Tibial nerve (tissue), 4 donors: ENCODE measurements at regions not wholly inside any gene's neighbourhood (a gene's known extent, or its start where the extent isn't known, plus 50 kb on each side); places are given as distances from the start of the nearest gene placed in this dataset.

Experiments
- DNase-seq, 2 donors: peaks; one replicate each; pipeline ENCODE4 v3.0.0-alpha.2; 2019; ENCODE audit warnings: low spot score in 2 of 2
- H3K27ac ChIP-seq, 4 donors: fragments of 200-600 bp; sonication (generic) in 3 of 4; one replicate each; pipeline ENCODE4 v1.5.1; 2017 to 2019; ENCODE audit warnings: mild to moderate bottlenecking in 1 of 4
- H3K27me3 ChIP-seq, 2 donors: fragments of 200-600 bp; sonication (generic) in 1 of 2; one replicate each; pipeline versions ENCODE4 v1.5.1 to v1.6.0; 2017 to 2019
- H3K36me3 ChIP-seq, 3 donors: fragments of 200-600 bp; sonication (generic); one replicate each; pipeline ENCODE4 v1.5.1; 2018 to 2019
- H3K4me1 ChIP-seq, 4 donors: fragments of 200-600 bp; sonication (generic) in 3 of 4; one replicate each; pipeline ENCODE4 v1.5.1; 2017 to 2019
- H3K4me3 ChIP-seq, 4 donors: fragments of 200-600 bp; sonication (generic) in 3 of 4; one replicate each; pipeline ENCODE4 v1.5.1; 2017 to 2019; ENCODE audit warnings: mild to moderate bottlenecking in 1 of 4, moderate library complexity in 1 of 4
- H3K9me3 ChIP-seq, 4 donors: fragments of 200-600 bp; sonication (generic) in 3 of 4; one replicate each; pipeline ENCODE4 v1.5.1; 2017 to 2019
- CTCF ChIP-seq, 5 experiments: fragments of 200-600 bp in 3 of 5; fragments of 450-650 bp in 2 of 5; sonication (generic) in 3 of 5; IDR thresholded peaks; one replicate each; pipeline ENCODE4 v1.5.1; 2016 to 2019; ENCODE audit warnings: antibody characterized with exemption in 5 of 5, mild to moderate bottlenecking in 3 of 5, moderate library complexity in 2 of 5
- EP300 ChIP-seq, 2 donors: sonication (generic); formaldehyde crosslinking; IDR thresholded peaks; one replicate each; pipeline ENCODE4 v1.6.1; 2017; ENCODE audit warnings: antibody characterized with exemption in 2 of 2, mild to moderate bottlenecking in 1 of 2
- POLR2A ChIP-seq, 2 donors: fragments of 450-650 bp; IDR thresholded peaks; one replicate each; pipeline ENCODE4 v1.6.1; 2017; ENCODE audit warnings: antibody characterized with exemption in 2 of 2, mild to moderate bottlenecking in 2 of 2, moderate library complexity in 2 of 2
- WGBS, 2 donors: methylation state at CpG; one replicate each; pipeline ENCODE4 v1.1.5; 2018; 5-methylcytosine and 5-hydroxymethylcytosine counted together

- no peak overlapping the region for H3K4me3 ChIP-seq
- DNase-seq, result no peak
- H3K27me3 ChIP-seq, result no peaks in the 10 kb centered on the region
- H3K9me3 ChIP-seq, result no peaks in the 10 kb centered on the region
- no peak overlapping the region for H3K27ac ChIP-seq
- no peaks in the 10 kb centered on the region for H3K4me1 ChIP-seq
- TF ChIP-seq POLR2A (IDR thresholded peaks at IDR 0.05) (no peak), EP300 (IDR thresholded peaks at IDR 0.05) (no peak), CTCF (IDR thresholded peaks at IDR 0.05) (no peak)
- 84 to 90% methylated on average over 8 of the region's 8 CpGs for WGBS, 2 donors
- H3K36me3 ChIP-seq, result no peaks in the 10 kb centered on the region
These were observed 1442.6 kb downstream of the SUCLG1 start for GRCh38 chr2:83016343-83017110.

GRCh38 chr2:83015900-83016299 is 1443.2 kb downstream of the SUCLG1 start:
- 96 to 98% methylated on average over 1 of the region's 1 CpG for WGBS, 2 donors
- no peak overlapping the region for H3K27ac ChIP-seq
- no peaks in the 10 kb centered on the region for H3K36me3 ChIP-seq
- no peaks in the 10 kb centered on the region for H3K27me3 ChIP-seq
- no peak for DNase-seq
- no peaks in the 10 kb centered on the region for H3K9me3 ChIP-seq
- TF ChIP-seq EP300 (IDR thresholded peaks at IDR 0.05) (no peak), POLR2A (IDR thresholded peaks at IDR 0.05) (no peak), CTCF (IDR thresholded peaks at IDR 0.05) (no peak)
- no peaks in the 10 kb centered on the region for H3K4me1 ChIP-seq
- no peak overlapping the region for H3K4me3 ChIP-seq

GRCh38 chr2:83015035-83015715 is 1443.9 kb downstream of the SUCLG1 start:
- DNase-seq, result no peak
- no peak overlapping the region for H3K27ac ChIP-seq
- no peak overlapping the region for H3K4me3 ChIP-seq
- WGBS, 2 donors, result 68% methylated on average over 2 of the region's 2 CpGs
- no peak for TF ChIP-seq CTCF (IDR thresholded peaks at IDR 0.05)
- TF ChIP-seq EP300 (IDR thresholded peaks at IDR 0.05), result no peak
- TF ChIP-seq POLR2A (IDR thresholded peaks at IDR 0.05), result no peak
- no peaks in the 10 kb centered on the region for H3K9me3 ChIP-seq
- no peaks in the 10 kb centered on the region for H3K27me3 ChIP-seq
- H3K36me3 ChIP-seq, result no peaks in the 10 kb centered on the region
- no peaks in the 10 kb centered on the region for H3K4me1 ChIP-seq

GRCh38 chr2:83014462-83014861 is 1444.6 kb downstream of the SUCLG1 start:
- H3K4me1 ChIP-seq, result no peaks in the 10 kb centered on the region
- H3K27ac ChIP-seq, result no peak overlapping the region
- 81 to 84% methylated on average over 2 of the region's 2 CpGs for WGBS, 2 donors
- no peak for DNase-seq
- no peak overlapping the region for H3K4me3 ChIP-seq
- no peaks in the 10 kb centered on the region for H3K9me3 ChIP-seq
- H3K27me3 ChIP-seq, result no peaks in the 10 kb centered on the region
- no peaks in the 10 kb centered on the region for H3K36me3 ChIP-seq
- TF ChIP-seq POLR2A (IDR thresholded peaks at IDR 0.05), result no peak
- TF ChIP-seq EP300 (IDR thresholded peaks at IDR 0.05), result no peak
- no peak for TF ChIP-seq CTCF (IDR thresholded peaks at IDR 0.05)

- TF ChIP-seq CTCF (IDR thresholded peaks at IDR 0.05) (no peak), POLR2A (IDR thresholded peaks at IDR 0.05) (no peak), EP300 (IDR thresholded peaks at IDR 0.05) (no peak)
- 40 to 44% methylated on average over 2 of the region's 2 CpGs for WGBS, 2 donors
- H3K27ac ChIP-seq, result no peak overlapping the region
These were observed 1452.1 kb downstream of the SUCLG1 start for GRCh38 chr2:83006961-83007360.

More at GRCh38 chr2:83006961-83007360, 1452.1 kb downstream of the SUCLG1 start:
- Histone ChIP-seq H3K4me1 (no peaks in the 10 kb centered on the region), H3K36me3 (no peaks in the 10 kb centered on the region), H3K27me3 (no peaks in the 10 kb centered on the region), H3K9me3 (no peaks in the 10 kb centered on the region), H3K4me3 (no peak overlapping the region)
- no peak for DNase-seq
